ENCODE measurements at regions not wholly inside any gene's neighbourhood (a gene's known extent, or its start where the extent isn't known, plus 50 kb on each side); places are given as distances from the start of the nearest gene placed in this dataset.

GRCh38 chr12:91852634-91853033, 293.0 kb downstream of the BTG1 start:
- intact Hi-C loops (cut with micrococcal nuclease): loop anchor here (2.0 to 5.0 kb wide), 2 partner anchors 74 to 360 kb away; no protein-coding TSS in a partner anchor
- H3K4me3 Mint-ChIP-seq: no peak overlapping the region
- no peak for DNase-seq
- no peaks in the 10 kb centered on the region for H3K9me3 Mint-ChIP-seq
- no peaks in the 10 kb centered on the region for H3K27me3 Mint-ChIP-seq (ENCODE audit: low read depth)
- H3K36me3 Mint-ChIP-seq (ENCODE audit: low read depth): no peaks in the 10 kb centered on the region
- H3K4me1 Mint-ChIP-seq (ENCODE audit: low read depth): peaks cover 18% of the 10 kb centered on the region
- CTCF ChIA-PET: interaction anchor here (1.0 to 1.2 kb wide), 2 partner anchors 41 to 283 kb away, joined by 3 to 4 read pairs; no protein-coding TSS in a partner anchor
- H3K27ac Mint-ChIP-seq: no peak overlapping the region

DNA sequence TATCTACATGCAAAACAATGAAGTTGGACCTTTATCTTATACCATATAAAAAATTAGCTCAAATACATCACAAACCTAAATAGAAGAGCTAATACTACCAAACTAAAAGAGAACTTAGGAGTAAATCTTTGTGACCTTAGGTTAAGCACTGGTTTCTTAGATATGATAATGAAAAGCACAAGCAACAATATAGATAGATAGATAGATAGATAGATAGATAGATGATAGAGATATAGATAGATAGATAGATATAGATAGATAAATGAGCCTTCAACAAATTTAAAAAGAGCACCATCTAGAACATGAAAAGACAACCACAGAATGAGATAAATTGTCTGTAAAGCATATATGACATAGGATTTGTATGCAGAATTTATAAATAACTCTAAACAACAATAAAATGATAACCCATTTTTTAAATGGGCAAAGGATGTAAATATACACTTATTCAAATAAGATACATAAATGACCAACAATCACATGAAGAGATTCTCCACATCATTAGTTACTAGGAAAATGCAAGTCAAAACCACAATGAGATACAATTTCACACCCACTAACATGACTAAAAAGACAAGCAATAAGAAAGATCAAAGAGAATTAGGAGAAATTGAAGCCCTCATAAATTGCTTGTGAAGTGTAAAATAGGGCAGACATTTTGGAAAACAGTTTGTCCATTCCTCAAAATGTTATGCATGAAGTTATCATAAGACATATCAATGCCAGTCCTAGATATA, 293.7 kb downstream of the BTG1 start:
- intact Hi-C loops (cut with micrococcal nuclease): loop anchor here (2.0 to 5.0 kb wide), 2 partner anchors 73 to 360 kb away; no protein-coding TSS in a partner anchor
- no peak for DNase-seq
- CTCF ChIA-PET: interaction anchor here (1.0 kb wide), 1 partner anchor 40 kb away, joined by 5 read pairs; no protein-coding TSS in a partner anchor

DNA sequence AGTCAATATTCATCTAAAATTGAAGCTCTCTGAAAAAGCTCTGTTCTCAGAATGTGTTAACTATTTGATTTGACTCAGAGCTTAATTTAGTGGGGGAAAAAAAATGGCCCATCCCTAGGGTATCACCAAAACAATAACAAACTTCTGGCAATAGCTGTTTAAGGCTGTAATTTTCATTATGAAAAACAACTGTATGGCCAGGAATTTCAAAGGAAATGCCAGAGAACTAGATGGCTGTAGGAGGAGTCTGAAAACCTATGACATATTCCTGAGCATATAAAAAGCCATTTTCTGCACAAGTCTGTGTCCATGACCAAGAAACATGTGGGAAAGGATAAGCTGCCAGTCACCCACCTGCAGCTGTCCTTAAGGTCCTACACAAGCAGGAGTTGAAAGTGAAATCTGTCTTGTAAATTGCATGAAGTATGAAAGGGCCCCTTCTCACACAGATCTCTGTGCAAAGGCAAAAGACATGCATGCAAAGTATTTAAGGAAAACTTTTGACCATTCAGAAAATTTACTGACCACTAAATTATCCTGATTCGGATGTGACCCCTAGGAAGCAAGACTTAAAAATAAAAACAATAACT, 299.1 kb downstream of the BTG1 start:
- peaks cover 5% of the 10 kb centered on the region for H3K36me3 Mint-ChIP-seq (ENCODE audit: low read depth)
- H3K4me1 Mint-ChIP-seq (ENCODE audit: low read depth): peaks cover 12% of the 10 kb centered on the region
- no peaks in the 10 kb centered on the region for H3K27me3 Mint-ChIP-seq (ENCODE audit: low read depth)
- intact Hi-C loops (cut with micrococcal nuclease): no loop called here
- H3K4me3 Mint-ChIP-seq: no peak overlapping the region
- H3K9me3 Mint-ChIP-seq: peaks cover 16% of the 10 kb centered on the region
- CTCF ChIA-PET: interaction anchor here (0.6 to 1.0 kb wide), 3 partner anchors 35 to 217 kb away, joined by 3 to 5 read pairs (median 3); no protein-coding TSS in a partner anchor
- DNase-seq: no peak
- H3K27ac Mint-ChIP-seq: no peak overlapping the region

More for the DNA sequence above, 293.7 kb downstream of the BTG1 start:
- Mint-ChIP-seq H3K4me3 (no peak overlapping the region), H3K36me3 (ENCODE audit: low read depth) (no peaks in the 10 kb centered on the region), H3K4me1 (ENCODE audit: low read depth) (peaks cover 18% of the 10 kb centered on the region), H3K27me3 (ENCODE audit: low read depth) (no peaks in the 10 kb centered on the region), H3K9me3 (no peaks in the 10 kb centered on the region), H3K27ac (no peak overlapping the region)

DNA sequence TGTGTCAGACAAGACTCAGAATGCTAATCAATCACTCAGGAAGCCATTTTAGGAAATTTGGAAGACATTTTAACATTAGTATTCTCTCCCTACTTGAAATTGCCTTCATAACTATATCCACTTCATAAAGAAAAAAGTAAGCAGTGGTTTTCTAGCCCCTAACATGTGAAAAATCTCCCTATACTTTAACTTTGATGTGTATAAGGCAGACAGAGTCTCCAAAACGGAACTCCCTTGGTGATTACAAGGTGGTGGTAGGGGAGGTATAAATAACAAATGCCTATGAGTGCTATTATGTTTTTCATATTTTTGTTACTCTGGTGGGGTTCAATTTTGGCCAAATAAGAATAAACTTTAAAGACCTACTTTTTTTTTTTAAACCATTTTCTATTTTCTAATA, 300.3 kb downstream of the BTG1 start:
- no peak for DNase-seq
- Mint-ChIP-seq H3K9me3 (peaks cover 20% of the 10 kb centered on the region), H3K27me3 (ENCODE audit: low read depth) (no peaks in the 10 kb centered on the region), H3K4me1 (ENCODE audit: low read depth) (peaks cover 12% of the 10 kb centered on the region), H3K4me3 (no peak overlapping the region), H3K27ac (no peak overlapping the region), H3K36me3 (ENCODE audit: low read depth) (peaks cover 5% of the 10 kb centered on the region)
- CTCF ChIA-PET: interaction anchor here (0.6 kb wide), 1 partner anchor 1143 kb away, joined by 3 read pairs; no protein-coding TSS in a partner anchor
- intact Hi-C loops (cut with micrococcal nuclease): no loop called here

DNA sequence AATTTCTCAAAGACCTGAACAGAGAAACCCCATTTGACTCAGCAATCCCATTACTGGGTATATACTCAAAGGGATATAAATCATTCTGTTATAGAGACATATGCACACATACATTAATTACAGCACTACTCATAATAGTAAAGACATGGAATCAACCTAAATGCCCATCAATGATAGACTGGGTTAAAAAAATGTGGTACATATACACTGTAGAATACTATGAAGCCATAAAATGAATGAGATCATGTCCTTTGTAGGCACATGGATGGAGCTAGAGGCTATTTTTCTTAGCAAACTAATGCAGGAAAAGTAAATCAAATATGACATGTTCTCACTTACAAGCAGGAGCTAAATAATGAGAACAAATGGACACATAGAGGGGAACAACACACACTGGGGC, 303.8 kb downstream of the BTG1 start:
- H3K4me1 Mint-ChIP-seq (ENCODE audit: low read depth): peaks cover 14% of the 10 kb centered on the region
- CTCF ChIA-PET: interaction anchor here (0.6 to 2.6 kb wide), 4 partner anchors 13 to 30 kb away, joined by 3 to 11 read pairs (median 4); no protein-coding TSS in a partner anchor
- H3K9me3 Mint-ChIP-seq: peaks cover 20% of the 10 kb centered on the region
- intact Hi-C loops (cut with micrococcal nuclease): no loop called here
- no peaks in the 10 kb centered on the region for H3K27me3 Mint-ChIP-seq (ENCODE audit: low read depth)
- H3K4me3 Mint-ChIP-seq: no peak overlapping the region
- no peak overlapping the region for H3K27ac Mint-ChIP-seq
- peaks cover 5% of the 10 kb centered on the region for H3K36me3 Mint-ChIP-seq (ENCODE audit: low read depth)
- no peak for DNase-seq

GRCh38 chr12:91836696-91837095, 308.9 kb downstream of the BTG1 start:
- Mint-ChIP-seq H3K4me3 (no peak overlapping the region), H3K27ac (no peak overlapping the region), H3K4me1 (ENCODE audit: low read depth) (peaks cover 17% of the 10 kb centered on the region), H3K36me3 (ENCODE audit: low read depth) (no peaks in the 10 kb centered on the region), H3K27me3 (ENCODE audit: low read depth) (no peaks in the 10 kb centered on the region), H3K9me3 (peaks cover 4% of the 10 kb centered on the region)
- CTCF ChIA-PET: no interaction called here
- DNase-seq: no peak
- intact Hi-C loops (cut with micrococcal nuclease): no loop called here

GRCh38 chr12:91836264-91836663, 309.4 kb downstream of the BTG1 start:
- peak; percentile 35 for DNase-seq
- H3K27me3 Mint-ChIP-seq (ENCODE audit: low read depth): no peaks in the 10 kb centered on the region
- intact Hi-C loops (cut with micrococcal nuclease): no loop called here
- CTCF ChIA-PET: no interaction called here
- H3K27ac Mint-ChIP-seq: no peak overlapping the region
- H3K4me1 Mint-ChIP-seq (ENCODE audit: low read depth): peaks cover 17% of the 10 kb centered on the region
- H3K9me3 Mint-ChIP-seq: peaks cover 1% of the 10 kb centered on the region
- no peak overlapping the region for H3K4me3 Mint-ChIP-seq
- H3K36me3 Mint-ChIP-seq (ENCODE audit: low read depth): no peaks in the 10 kb centered on the region

- no peaks in the 10 kb centered on the region for H3K36me3 Mint-ChIP-seq (ENCODE audit: low read depth)
These were observed 310.0 kb downstream of the BTG1 start for GRCh38 chr12:91835693-91836092.

GRCh38 chr12:91833780-91834359, 311.8 kb downstream of the BTG1 start:
- H3K36me3 Mint-ChIP-seq (ENCODE audit: low read depth): no peaks in the 10 kb centered on the region
- no peaks in the 10 kb centered on the region for H3K27me3 Mint-ChIP-seq (ENCODE audit: low read depth)
- H3K4me1 Mint-ChIP-seq (ENCODE audit: low read depth): peaks cover 17% of the 10 kb centered on the region
- no peak for DNase-seq
- CTCF ChIA-PET: no interaction called here
- H3K4me3 Mint-ChIP-seq: no peak overlapping the region
- intact Hi-C loops (cut with micrococcal nuclease): no loop called here
- H3K27ac Mint-ChIP-seq: no peak overlapping the region
- no peaks in the 10 kb centered on the region for H3K9me3 Mint-ChIP-seq

More at GRCh38 chr12:91835693-91836092, 310.0 kb downstream of the BTG1 start:
- intact Hi-C loops (cut with micrococcal nuclease): no loop called here
- no peak overlapping the region for H3K27ac Mint-ChIP-seq
- H3K27me3 Mint-ChIP-seq (ENCODE audit: low read depth): no peaks in the 10 kb centered on the region
- H3K4me1 Mint-ChIP-seq (ENCODE audit: low read depth): peaks cover 17% of the 10 kb centered on the region
- H3K9me3 Mint-ChIP-seq: no peaks in the 10 kb centered on the region
- CTCF ChIA-PET: interaction anchor here (0.8 kb wide), 1 partner anchor 24 kb away, joined by 3 read pairs; no protein-coding TSS in a partner anchor
- DNase-seq: no peak
- no peak overlapping the region for H3K4me3 Mint-ChIP-seq

- Mint-ChIP-seq H3K27ac (no peak overlapping the region), H3K36me3 (ENCODE audit: low read depth) (no peaks in the 10 kb centered on the region), H3K27me3 (ENCODE audit: low read depth) (no peaks in the 10 kb centered on the region), H3K4me1 (ENCODE audit: low read depth) (no peaks in the 10 kb centered on the region), H3K9me3 (no peaks in the 10 kb centered on the region), H3K4me3 (no peak overlapping the region)
- CTCF ChIA-PET: interaction anchor here (2.1 kb wide), 1 partner anchor 14 kb away, joined by 15 read pairs; no protein-coding TSS in a partner anchor
- DNase-seq: no peak
- intact Hi-C loops (cut with micrococcal nuclease): no loop called here
These were observed 319.6 kb downstream of the BTG1 start for GRCh38 chr12:91825999-91826398.

GRCh38 chr12:91824991-91825390, 320.7 kb downstream of the BTG1 start:
- no peak overlapping the region for H3K27ac Mint-ChIP-seq
- DNase-seq: no peak
- peaks cover 4% of the 10 kb centered on the region for H3K9me3 Mint-ChIP-seq
- H3K27me3 Mint-ChIP-seq (ENCODE audit: low read depth): no peaks in the 10 kb centered on the region
- intact Hi-C loops (cut with micrococcal nuclease): no loop called here
- CTCF ChIA-PET: interaction anchor here (0.7 to 2.1 kb wide), 2 partner anchors 13 to 443 kb away, joined by 3 to 15 read pairs; no protein-coding TSS in a partner anchor
- H3K36me3 Mint-ChIP-seq (ENCODE audit: low read depth): no peaks in the 10 kb centered on the region
- no peaks in the 10 kb centered on the region for H3K4me1 Mint-ChIP-seq (ENCODE audit: low read depth)
- no peak overlapping the region for H3K4me3 Mint-ChIP-seq

DNA sequence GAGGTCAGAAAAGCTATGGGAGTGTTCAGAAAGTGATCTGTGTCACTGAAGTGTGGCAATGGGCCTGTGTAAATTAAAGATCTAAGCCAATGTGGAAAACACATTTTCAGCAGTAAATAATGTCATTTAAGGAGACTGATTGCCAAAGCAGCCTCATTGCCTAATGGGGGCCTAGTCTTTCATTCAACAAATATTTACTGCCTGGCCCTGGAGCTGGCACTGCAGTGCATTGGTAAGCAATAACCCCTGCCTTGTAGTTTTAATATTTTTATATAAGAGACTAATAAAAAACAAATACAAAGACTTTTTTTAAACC, 326.6 kb downstream of the BTG1 start:
- Mint-ChIP-seq H3K4me3 (no peak overlapping the region), H3K27me3 (ENCODE audit: low read depth) (no peaks in the 10 kb centered on the region), H3K4me1 (ENCODE audit: low read depth) (peaks cover 8% of the 10 kb centered on the region), H3K36me3 (ENCODE audit: low read depth) (no peaks in the 10 kb centered on the region), H3K27ac (no peak overlapping the region), H3K9me3 (peaks cover 4% of the 10 kb centered on the region)
- intact Hi-C loops (cut with micrococcal nuclease): no loop called here
- DNase-seq: no peak
- CTCF ChIA-PET: interaction anchor here (1.0 kb wide), 1 partner anchor 14 kb away, joined by 3 read pairs; no protein-coding TSS in a partner anchor

Data from activated naive CD4-positive, alpha-beta T cell treated with anti-CD3 and anti-CD28 coated beads for 36 hours (primary cell).